GM12892 (cell line): ENCODE measurements at regions not wholly inside any gene's neighbourhood (a gene's known extent, or its start where the extent isn't known, plus 50 kb on each side); places are given as distances from the start of the nearest gene placed in this dataset.

Experiments
- POLR2A ChIP-seq: IDR thresholded peaks from 2 replicates; pipeline ENCODE4 v1.6.1; 2011; ENCODE audit warnings: low read depth, low read length, control low read depth
- POLR2AphosphoS5 ChIP-seq: IDR thresholded peaks from 2 replicates; pipeline ENCODE4 v1.6.1; 2011; ENCODE audit warnings: low read depth, low read length, control low read depth

DNA sequence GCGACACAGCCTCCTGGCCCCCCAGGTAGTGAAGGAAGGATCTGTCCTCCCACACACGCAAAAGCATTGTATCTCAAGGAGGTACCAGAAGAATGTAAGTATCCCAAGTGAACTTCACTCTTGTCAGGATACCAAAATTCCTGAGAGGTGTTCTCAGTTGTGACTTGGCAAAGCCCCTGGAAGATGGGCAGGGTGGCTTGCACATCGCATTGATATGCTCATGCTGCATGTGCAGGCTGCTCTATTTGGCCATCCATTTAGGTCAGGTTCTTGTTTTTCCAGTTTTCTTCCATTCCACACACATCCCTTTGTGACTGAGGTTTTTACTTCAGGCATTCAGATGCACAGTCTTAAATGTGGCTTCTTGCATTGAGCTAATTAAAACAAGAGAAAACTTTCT, 382.8 kb downstream of the FOXO1 start:
- TF ChIP-seq POLR2AphosphoS5 (no peak), POLR2A (no peak)
